ENCODE measurements at regions not wholly inside any gene's neighbourhood (a gene's known extent, or its start where the extent isn't known, plus 50 kb on each side); places are given as distances from the start of the nearest gene placed in this dataset.
"Not testable (repeated sequence)": the region's sequence is repeated elsewhere in the genome, so short reads cannot be mapped to it uniquely, and the experiment has no call there.

GRCh38 chr10:22158426-22158825, 59.4 kb downstream of the EBLN1 start:
- Histone ChIP-seq H3K4me3 (replicated peaks in 1 of 3) (no peak overlapping the region), H3K27ac (peak overlapping the region in 2 of 3 donors; percentile 12 to 32), H3K4me1 (peaks cover 7 to 13% of the 10 kb centered on the region in 2 donors), H3K27me3 (no peaks in the 10 kb centered on the region), H3K36me3 (no peaks in the 10 kb centered on the region), H3K9me3 (no peaks in the 10 kb centered on the region)
- DNase-seq = peak; percentile 24 to 26
- intact Hi-C loops (cut with DNase I) = no loop called here
- TF ChIP-seq CTCF (IDR thresholded peaks at IDR 0.05) = no peak
- no peak for TF ChIP-seq POLR2A (IDR thresholded peaks at IDR 0.05)
- 14 to 16% methylated on average over 3 of the region's 3 CpGs for WGBS, 2 donors

GRCh38 chr10:22156750-22157149, 61.1 kb downstream of the EBLN1 start:
- Histone ChIP-seq H3K27me3 (no peaks in the 10 kb centered on the region), H3K4me3 (replicated peaks in 1 of 3) (no peak overlapping the region), H3K9me3 (no peaks in the 10 kb centered on the region), H3K27ac (no peak overlapping the region), H3K4me1 (peaks cover 7 to 13% of the 10 kb centered on the region in 2 donors), H3K36me3 (no peaks in the 10 kb centered on the region)
- WGBS, 2 donors = 80 to 81% methylated on average over 3 of the region's 3 CpGs
- no peak for TF ChIP-seq CTCF (IDR thresholded peaks at IDR 0.05)
- no peak for TF ChIP-seq POLR2A (IDR thresholded peaks at IDR 0.05)
- DNase-seq = no peak
- intact Hi-C loops (cut with DNase I) = no loop called here

- H3K27ac ChIP-seq = no peak overlapping the region
- H3K9me3 ChIP-seq = no peaks in the 10 kb centered on the region
- H3K4me1 ChIP-seq = no peaks in the 10 kb centered on the region
- H3K4me3 ChIP-seq (replicated peaks in 1 of 3) = no peak overlapping the region
- H3K27me3 ChIP-seq = no peaks in the 10 kb centered on the region
- H3K36me3 ChIP-seq = no peaks in the 10 kb centered on the region
- intact Hi-C loops (cut with DNase I) = no loop called here
- WGBS, 2 donors = 69 to 77% methylated on average over 1 of the region's 1 CpG
- no peak for DNase-seq
- TF ChIP-seq CTCF (IDR thresholded peaks at IDR 0.05) (no peak), POLR2A (IDR thresholded peaks at IDR 0.05) (no peak)
Measured at GRCh38 chr10:22152403-22152802, 65.4 kb downstream of the EBLN1 start.

- no peaks in the 10 kb centered on the region for H3K36me3 ChIP-seq
- no peaks in the 10 kb centered on the region for H3K9me3 ChIP-seq
- no peaks in the 10 kb centered on the region for H3K27me3 ChIP-seq
- intact Hi-C loops (cut with DNase I) = no loop called here
- H3K27ac ChIP-seq = no peak overlapping the region
- DNase-seq = no peak
- TF ChIP-seq CTCF (IDR thresholded peaks at IDR 0.05) (no peak), POLR2A (IDR thresholded peaks at IDR 0.05) (no peak)
- 93 to 96% methylated on average over 1 of the region's 1 CpG for whole genome bisulfite sequencing, 2 donors
- no peaks in the 10 kb centered on the region for H3K4me1 ChIP-seq
- H3K4me3 ChIP-seq (replicated peaks in 1 of 3) = no peak overlapping the region
Measured at GRCh38 chr10:22150842-22151241, 67.0 kb downstream of the EBLN1 start.

GRCh38 chr10:22148961-22149360, 68.9 kb downstream of the EBLN1 start:
- H3K27ac ChIP-seq = no peak overlapping the region
- no peaks in the 10 kb centered on the region for H3K4me1 ChIP-seq
- intact Hi-C loops (cut with DNase I) = no loop called here
- DNase-seq = no peak
- TF ChIP-seq POLR2A (IDR thresholded peaks at IDR 0.05) = no peak
- no peak for TF ChIP-seq CTCF (IDR thresholded peaks at IDR 0.05)
- H3K9me3 ChIP-seq = no peaks in the 10 kb centered on the region
- H3K27me3 ChIP-seq = no peaks in the 10 kb centered on the region
- no peak overlapping the region for H3K4me3 ChIP-seq (replicated peaks in 1 of 3)
- no peaks in the 10 kb centered on the region for H3K36me3 ChIP-seq

- H3K9me3 ChIP-seq; intact Hi-C loops (cut with DNase I); H3K27ac ChIP-seq; DNase-seq; H3K4me3 ChIP-seq (replicated peaks in 1 of 3); H3K27me3 ChIP-seq; H3K4me1 ChIP-seq; H3K36me3 ChIP-seq: not testable (repeated sequence)
- WGBS, 2 donors = 89 to 91% methylated on average over 2 of the region's 2 CpGs
Measured at GRCh38 chr10:22145873-22146272, 71.9 kb downstream of the EBLN1 start.
